ENCODE measurements at regions not wholly inside any gene's neighbourhood (a gene's known extent, or its start where the extent isn't known, plus 50 kb on each side); places are given as distances from the start of the nearest gene placed in this dataset.

GRCh38 chr5:2256691-2257280 is 374.1 kb upstream of the IRX4 start:
- no peak for DNase-seq
- Histone ChIP-seq H3K9me3 (ENCODE audit: control insufficient read depth, low read length) (no peaks in the 10 kb centered on the region), H3K36me3 (ENCODE audit: control insufficient read depth, insufficient read depth, low read length) (no peaks in the 10 kb centered on the region), H3K27ac (ENCODE audit: insufficient read depth, low read length, poor library complexity, severe bottlenecking) (no peak overlapping the region), H3K4me1 (ENCODE audit: control insufficient read depth, insufficient read depth, low read length, poor library complexity, severe bottlenecking) (no peaks in the 10 kb centered on the region), H3K27me3 (replicated peaks; ENCODE audit: control insufficient read depth, insufficient read depth, low read length, poor library complexity, severe bottlenecking) (no peaks in the 10 kb centered on the region), H3K4me3 (ENCODE audit: insufficient read depth, low read depth, low read length, poor library complexity, severe bottlenecking) (no peak overlapping the region)

- no peak for DNase-seq
Measured at GRCh38 chr5:2255915-2256690, 373.4 kb upstream of the IRX4 start.

GRCh38 chr5:2254880-2255750 is 372.4 kb upstream of the IRX4 start:
- Histone ChIP-seq H3K9me3 (ENCODE audit: control insufficient read depth, low read length) (no peaks in the 10 kb centered on the region), H3K4me1 (ENCODE audit: control insufficient read depth, insufficient read depth, low read length, poor library complexity, severe bottlenecking) (no peaks in the 10 kb centered on the region), H3K27me3 (replicated peaks; ENCODE audit: control insufficient read depth, insufficient read depth, low read length, poor library complexity, severe bottlenecking) (no peaks in the 10 kb centered on the region), H3K27ac (ENCODE audit: insufficient read depth, low read length, poor library complexity, severe bottlenecking) (no peak overlapping the region), H3K36me3 (ENCODE audit: control insufficient read depth, insufficient read depth, low read length) (no peaks in the 10 kb centered on the region), H3K4me3 (ENCODE audit: insufficient read depth, low read depth, low read length, poor library complexity, severe bottlenecking) (no peak overlapping the region)
- DNase-seq, result no peak

More at GRCh38 chr5:2255915-2256690, 373.4 kb upstream of the IRX4 start:
- H3K4me3 ChIP-seq (ENCODE audit: insufficient read depth, low read depth, low read length, poor library complexity, severe bottlenecking), result no peak overlapping the region
- no peaks in the 10 kb centered on the region for H3K36me3 ChIP-seq (ENCODE audit: control insufficient read depth, insufficient read depth, low read length)
- H3K9me3 ChIP-seq (ENCODE audit: control insufficient read depth, low read length), result no peaks in the 10 kb centered on the region
- no peaks in the 10 kb centered on the region for H3K27me3 ChIP-seq (replicated peaks; ENCODE audit: control insufficient read depth, insufficient read depth, low read length, poor library complexity, severe bottlenecking)
- H3K4me1 ChIP-seq (ENCODE audit: control insufficient read depth, insufficient read depth, low read length, poor library complexity, severe bottlenecking), result no peaks in the 10 kb centered on the region
- H3K27ac ChIP-seq (ENCODE audit: insufficient read depth, low read length, poor library complexity, severe bottlenecking), result no peak overlapping the region

- Histone ChIP-seq H3K4me3 (ENCODE audit: insufficient read depth, low read depth, low read length, poor library complexity, severe bottlenecking) (no peak overlapping the region), H3K36me3 (ENCODE audit: control insufficient read depth, insufficient read depth, low read length) (no peaks in the 10 kb centered on the region), H3K4me1 (ENCODE audit: control insufficient read depth, insufficient read depth, low read length, poor library complexity, severe bottlenecking) (no peaks in the 10 kb centered on the region), H3K27me3 (replicated peaks; ENCODE audit: control insufficient read depth, insufficient read depth, low read length, poor library complexity, severe bottlenecking) (no peaks in the 10 kb centered on the region), H3K27ac (ENCODE audit: insufficient read depth, low read length, poor library complexity, severe bottlenecking) (no peak overlapping the region), H3K9me3 (ENCODE audit: control insufficient read depth, low read length) (no peaks in the 10 kb centered on the region)
- DNase-seq, result no peak
Measured at GRCh38 chr5:2254406-2254805, 371.7 kb upstream of the IRX4 start.

GRCh38 chr5:2253040-2253975 is 370.6 kb upstream of the IRX4 start:
- no peak for DNase-seq
- no peak overlapping the region for H3K27ac ChIP-seq (ENCODE audit: insufficient read depth, low read length, poor library complexity, severe bottlenecking)
- no peaks in the 10 kb centered on the region for H3K9me3 ChIP-seq (ENCODE audit: control insufficient read depth, low read length)
- no peaks in the 10 kb centered on the region for H3K27me3 ChIP-seq (replicated peaks; ENCODE audit: control insufficient read depth, insufficient read depth, low read length, poor library complexity, severe bottlenecking)
- H3K4me1 ChIP-seq (ENCODE audit: control insufficient read depth, insufficient read depth, low read length, poor library complexity, severe bottlenecking), result no peaks in the 10 kb centered on the region
- no peaks in the 10 kb centered on the region for H3K36me3 ChIP-seq (ENCODE audit: control insufficient read depth, insufficient read depth, low read length)
- H3K4me3 ChIP-seq (ENCODE audit: insufficient read depth, low read depth, low read length, poor library complexity, severe bottlenecking), result no peak overlapping the region

- DNase-seq, result no peak
- Histone ChIP-seq H3K36me3 (ENCODE audit: control insufficient read depth, insufficient read depth, low read length) (no peaks in the 10 kb centered on the region), H3K4me1 (ENCODE audit: control insufficient read depth, insufficient read depth, low read length, poor library complexity, severe bottlenecking) (no peaks in the 10 kb centered on the region), H3K27me3 (replicated peaks; ENCODE audit: control insufficient read depth, insufficient read depth, low read length, poor library complexity, severe bottlenecking) (no peaks in the 10 kb centered on the region), H3K9me3 (ENCODE audit: control insufficient read depth, low read length) (no peaks in the 10 kb centered on the region), H3K4me3 (ENCODE audit: insufficient read depth, low read depth, low read length, poor library complexity, severe bottlenecking) (no peak overlapping the region), H3K27ac (ENCODE audit: insufficient read depth, low read length, poor library complexity, severe bottlenecking) (no peak overlapping the region)
Measured at GRCh38 chr5:2251751-2252150, 369.0 kb upstream of the IRX4 start.

GRCh38 chr5:2251298-2251697 is 368.6 kb upstream of the IRX4 start:
- no peak overlapping the region for H3K27ac ChIP-seq (ENCODE audit: insufficient read depth, low read length, poor library complexity, severe bottlenecking)
- DNase-seq, result no peak
- H3K27me3 ChIP-seq (replicated peaks; ENCODE audit: control insufficient read depth, insufficient read depth, low read length, poor library complexity, severe bottlenecking), result no peaks in the 10 kb centered on the region
- no peaks in the 10 kb centered on the region for H3K4me1 ChIP-seq (ENCODE audit: control insufficient read depth, insufficient read depth, low read length, poor library complexity, severe bottlenecking)
- H3K4me3 ChIP-seq (ENCODE audit: insufficient read depth, low read depth, low read length, poor library complexity, severe bottlenecking), result no peak overlapping the region
- H3K9me3 ChIP-seq (ENCODE audit: control insufficient read depth, low read length), result no peaks in the 10 kb centered on the region
- H3K36me3 ChIP-seq (ENCODE audit: control insufficient read depth, insufficient read depth, low read length), result no peaks in the 10 kb centered on the region

GRCh38 chr5:2250365-2250950 is 367.7 kb upstream of the IRX4 start:
- Histone ChIP-seq H3K27me3 (replicated peaks; ENCODE audit: control insufficient read depth, insufficient read depth, low read length, poor library complexity, severe bottlenecking) (no peaks in the 10 kb centered on the region), H3K4me3 (ENCODE audit: insufficient read depth, low read depth, low read length, poor library complexity, severe bottlenecking) (no peak overlapping the region), H3K9me3 (ENCODE audit: control insufficient read depth, low read length) (no peaks in the 10 kb centered on the region), H3K36me3 (ENCODE audit: control insufficient read depth, insufficient read depth, low read length) (no peaks in the 10 kb centered on the region), H3K4me1 (ENCODE audit: control insufficient read depth, insufficient read depth, low read length, poor library complexity, severe bottlenecking) (no peaks in the 10 kb centered on the region), H3K27ac (ENCODE audit: insufficient read depth, low read length, poor library complexity, severe bottlenecking) (no peak overlapping the region)
- DNase-seq, result no peak

GRCh38 chr5:2249442-2249841 is 366.7 kb upstream of the IRX4 start:
- Histone ChIP-seq H3K27me3 (replicated peaks; ENCODE audit: control insufficient read depth, insufficient read depth, low read length, poor library complexity, severe bottlenecking) (no peaks in the 10 kb centered on the region), H3K36me3 (ENCODE audit: control insufficient read depth, insufficient read depth, low read length) (no peaks in the 10 kb centered on the region), H3K9me3 (ENCODE audit: control insufficient read depth, low read length) (no peaks in the 10 kb centered on the region), H3K27ac (ENCODE audit: insufficient read depth, low read length, poor library complexity, severe bottlenecking) (no peak overlapping the region), H3K4me1 (ENCODE audit: control insufficient read depth, insufficient read depth, low read length, poor library complexity, severe bottlenecking) (no peaks in the 10 kb centered on the region), H3K4me3 (ENCODE audit: insufficient read depth, low read depth, low read length, poor library complexity, severe bottlenecking) (no peak overlapping the region)
- DNase-seq, result no peak
